Thyroid gland (tissue), 4 donors: ENCODE measurements at regions not wholly inside any gene's neighbourhood (a gene's known extent, or its start where the extent isn't known, plus 50 kb on each side); places are given as distances from the start of the nearest gene placed in this dataset.

ENCODE experiments used
- DNase-seq, 2 donors: peaks; one replicate each; pipeline ENCODE4 v3.0.0-alpha.2; 2019
- H3K27ac ChIP-seq, 3 donors: fragments of 200-600 bp; sonication (generic); 1 replicate in 2 of 3; 2 replicates in 1 of 3; pipeline ENCODE4 v1.5.1; 2016 to 2019; ENCODE audit warnings: mild to moderate bottlenecking in 1 of 3, moderate library complexity in 1 of 3
- H3K27me3 ChIP-seq: fragments of 200-600 bp; sonication (generic); one replicate; pipeline ENCODE4 v1.5.1; 2019
- H3K36me3 ChIP-seq, 2 donors: fragments of 200-600 bp; sonication (generic); one replicate each; pipeline ENCODE4 v1.5.1; 2016 to 2019
- H3K4me1 ChIP-seq, 2 donors: fragments of 200-600 bp; sonication (generic); one replicate each; pipeline ENCODE4 v1.5.1; 2017 to 2019
- H3K4me3 ChIP-seq, 3 donors: fragments of 200-600 bp; sonication (generic); replicated peaks in 1 of 3; 1 replicate in 2 of 3; 2 replicates in 1 of 3; pipeline ENCODE4 v1.5.1; 2016; ENCODE audit warnings: mild to moderate bottlenecking in 1 of 3
- H3K9me3 ChIP-seq: fragments of 200-600 bp; sonication (generic); one replicate; pipeline ENCODE4 v1.5.1; 2017
- CTCF ChIP-seq, 6 experiments: fragments of 200-600 bp in 3 of 6; fragments of 450-650 bp in 3 of 6; sonication (generic) in 3 of 6; IDR thresholded peaks; one replicate each; pipeline ENCODE4 v1.5.1; 2016 to 2019; ENCODE audit warnings: antibody characterized with exemption in 6 of 6, mild to moderate bottlenecking in 2 of 6, inconsistent platforms in 1 of 6, moderate library complexity in 1 of 6
- POLR2A ChIP-seq, 2 donors: fragments of 450-650 bp; IDR thresholded peaks; one replicate each; pipeline ENCODE4 v1.6.1; 2017; ENCODE audit warnings: antibody characterized with exemption in 2 of 2, mild to moderate bottlenecking in 2 of 2, moderate library complexity in 1 of 2
- WGBS, 2 donors: methylation state at CpG; one replicate each; pipeline ENCODE4 v1.1.5; 2017; 5-methylcytosine and 5-hydroxymethylcytosine counted together
- intact Hi-C: fragments of 100-400 bp; cut with DNase I; formaldehyde crosslinking; loops from one replicate; pipeline ENCODE4 v1.15.1; 2023

DNA sequence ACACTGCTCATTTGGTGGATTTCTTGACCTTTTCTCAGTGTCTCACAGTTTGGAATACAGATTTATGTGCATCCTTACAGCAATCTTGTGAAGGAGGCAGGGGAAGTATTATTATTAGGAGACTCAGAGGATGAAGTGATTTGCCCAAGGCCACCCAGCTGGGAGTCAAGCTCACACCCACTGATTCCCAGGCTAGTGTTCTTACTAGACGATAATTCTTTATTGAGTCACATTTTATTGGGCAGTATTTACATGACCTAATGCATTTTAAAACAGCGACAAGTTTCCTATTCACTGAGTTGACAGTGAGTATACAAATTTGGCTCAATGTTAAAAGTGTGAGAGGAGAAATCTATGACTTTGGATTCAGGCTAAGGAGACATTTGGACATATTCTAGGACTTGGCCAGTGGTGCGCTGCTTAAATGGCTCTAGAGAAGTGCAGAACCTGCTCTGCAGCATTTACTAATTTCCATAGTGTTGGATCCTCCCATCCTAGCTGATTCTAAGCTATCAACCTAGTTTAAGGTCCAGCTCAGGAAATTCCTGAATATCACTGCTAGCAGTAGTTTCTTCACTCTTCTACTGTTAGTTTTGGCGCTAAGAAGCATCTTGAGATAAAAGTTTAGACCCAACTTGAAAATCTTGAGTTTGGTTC is 199.3 kb downstream of the MTX2 start:
- H3K36me3 ChIP-seq: no peaks in the 10 kb centered on the region
- no peaks in the 10 kb centered on the region for H3K4me1 ChIP-seq
- H3K27me3 ChIP-seq: peaks cover 4% of the 10 kb centered on the region
- H3K4me3 ChIP-seq: no peak overlapping the region
- 92 to 93% methylated on average over 4 of the region's 4 CpGs for WGBS, 2 donors
- no peaks in the 10 kb centered on the region for H3K9me3 ChIP-seq
- no peak for DNase-seq
- intact Hi-C loops: no loop called here
- TF ChIP-seq POLR2A (IDR thresholded peaks at IDR 0.05) (no peak), CTCF (IDR thresholded peaks at IDR 0.05) (no peak)
- no peak overlapping the region for H3K27ac ChIP-seq

DNA sequence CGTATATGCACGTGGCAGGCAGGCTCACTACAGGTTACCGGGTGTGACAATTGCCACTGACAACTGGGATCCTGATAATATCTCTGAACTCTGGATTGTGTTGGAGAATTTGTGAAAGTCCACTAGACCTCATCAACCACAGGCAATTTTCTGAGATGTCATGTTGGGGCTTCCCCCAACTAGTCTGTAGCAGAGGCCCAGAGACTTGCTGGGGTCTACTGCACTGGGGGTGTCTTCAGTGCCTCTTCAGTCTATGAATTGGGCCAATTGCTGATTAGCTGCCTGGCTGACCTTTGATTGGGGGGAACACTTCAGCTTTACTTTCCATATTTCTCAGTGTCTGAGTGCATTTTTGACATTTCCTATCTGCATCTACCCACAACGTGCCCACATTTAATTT is 201.5 kb downstream of the MTX2 start:
- no peaks in the 10 kb centered on the region for H3K36me3 ChIP-seq
- intact Hi-C loops: no loop called here
- 75 to 89% methylated on average over 4 of the region's 4 CpGs for WGBS, 2 donors
- TF ChIP-seq CTCF (IDR thresholded peaks at IDR 0.05): no peak
- no peaks in the 10 kb centered on the region for H3K9me3 ChIP-seq
- peaks cover 4% of the 10 kb centered on the region for H3K27me3 ChIP-seq
- H3K4me3 ChIP-seq: no peak overlapping the region
- no peaks in the 10 kb centered on the region for H3K4me1 ChIP-seq
- H3K27ac ChIP-seq: no peak overlapping the region
- DNase-seq: no peak

GRCh38 chr2:176471949-176472348 is 202.7 kb downstream of the MTX2 start:
- no peaks in the 10 kb centered on the region for H3K9me3 ChIP-seq
- H3K4me1 ChIP-seq: no peaks in the 10 kb centered on the region
- H3K27ac ChIP-seq: no peak overlapping the region
- H3K27me3 ChIP-seq: peaks cover 4% of the 10 kb centered on the region
- WGBS, 2 donors: 92 to 95% methylated on average over 2 of the region's 2 CpGs
- H3K36me3 ChIP-seq: no peaks in the 10 kb centered on the region
- H3K4me3 ChIP-seq: no peak overlapping the region
- no peak for DNase-seq
- TF ChIP-seq CTCF (IDR thresholded peaks at IDR 0.05): no peak
- no peak for TF ChIP-seq POLR2A (IDR thresholded peaks at IDR 0.05)
- intact Hi-C loops: no loop called here

GRCh38 chr2:176473177-176473576 is 203.9 kb downstream of the MTX2 start:
- Histone ChIP-seq H3K4me1 (no peaks in the 10 kb centered on the region), H3K36me3 (no peaks in the 10 kb centered on the region), H3K27ac (no peak overlapping the region), H3K9me3 (no peaks in the 10 kb centered on the region), H3K4me3 (no peak overlapping the region), H3K27me3 (peaks cover 4% of the 10 kb centered on the region)
- WGBS, 2 donors: 68 to 81% methylated on average over 4 of the region's 4 CpGs
- intact Hi-C loops: no loop called here
- peak; percentile 9 to 41 for DNase-seq
- TF ChIP-seq POLR2A (IDR thresholded peaks at IDR 0.05) (no peak), CTCF (IDR thresholded peaks at IDR 0.05) (no peak)

- H3K4me1 ChIP-seq: no peaks in the 10 kb centered on the region
- WGBS, 2 donors: 89 to 94% methylated on average over 6 of the region's 6 CpGs
- TF ChIP-seq POLR2A (IDR thresholded peaks at IDR 0.05): no peak
- TF ChIP-seq CTCF (IDR thresholded peaks at IDR 0.05): no peak
- no peak overlapping the region for H3K4me3 ChIP-seq
- peaks cover 4% of the 10 kb centered on the region for H3K27me3 ChIP-seq
- DNase-seq: no peak
- intact Hi-C loops: no loop called here
- no peaks in the 10 kb centered on the region for H3K9me3 ChIP-seq
- H3K36me3 ChIP-seq: no peaks in the 10 kb centered on the region
- H3K27ac ChIP-seq: no peak overlapping the region
Measured at GRCh38 chr2:176473851-176474250, 204.6 kb downstream of the MTX2 start.
